ENCODE measurements at regions not wholly inside any gene's neighbourhood (a gene's known extent, or its start where the extent isn't known, plus 50 kb on each side); places are given as distances from the start of the nearest gene placed in this dataset.
"Not testable (repeated sequence)": the region's sequence is repeated elsewhere in the genome, so short reads cannot be mapped to it uniquely, and the experiment has no call there.

- Histone ChIP-seq H3K4ac (ENCODE audit: low read depth, low read length) (no peak overlapping the region), H4K91ac (ENCODE audit: low read depth, low read length) (no peak overlapping the region), H2AK5ac (ENCODE audit: low read length) (no peak overlapping the region), H4K8ac (ENCODE audit: low read depth, low read length) (no peak overlapping the region), H2BK5ac (ENCODE audit: low read depth, low read length, poor library complexity) (no peak overlapping the region), H2BK12ac (ENCODE audit: low read length) (no peak overlapping the region), H3K4me1 (ENCODE audit: control insufficient read depth in 1 of 2, insufficient read depth in 2 of 2, low read length in 2 of 2) (no peaks in the 10 kb centered on the region), H3K9ac (ENCODE audit: low read length) (no peak overlapping the region), H3K14ac (ENCODE audit: low read length) (no peak overlapping the region), H2AFZ (ENCODE audit: insufficient read depth, low read length, poor library complexity) (no peak overlapping the region), H4K12ac (ENCODE audit: low read depth, low read length) (no peak overlapping the region), H3K27ac (ENCODE audit: low read depth, low read length) (no peak overlapping the region), H3K23ac (ENCODE audit: low read length) (no peak overlapping the region), H3K18ac (ENCODE audit: low read length) (no peak overlapping the region), H3K4me3 (ENCODE audit: low read depth, low read length) (no peak overlapping the region), H3K36me3 (ENCODE audit: control insufficient read depth in 1 of 2, insufficient read depth in 2 of 2, low read length in 2 of 2) (no peaks in the 10 kb centered on the region), H3K79me1 (ENCODE audit: low read length) (no peaks in the 10 kb centered on the region), H3K4me2 (ENCODE audit: low read length) (no peak overlapping the region), H2BK120ac (ENCODE audit: insufficient read depth, low read length, poor library complexity) (no peak overlapping the region), H3K9me3 (ENCODE audit: insufficient read depth, low read depth, low read length) (peaks cover 2% of the 10 kb centered on the region), H3K27me3 (ENCODE audit: insufficient read depth, low read length) (no peaks in the 10 kb centered on the region), H3K79me2 (ENCODE audit: control insufficient read depth, insufficient read depth, low read length, poor library complexity) (no peaks in the 10 kb centered on the region)
- WGBS (ENCODE audit: extremely low coverage, insufficient coverage, insufficient read length): no CpG with 5 or more reads among the region's 3 CpGs
- DNase-seq: no peak
Measured at GRCh38 chr2:107751936-107752335, 74.8 kb upstream of the RGPD4 start.

GRCh38 chr2:107753806-107754205 is 72.9 kb upstream of the RGPD4 start:
- not testable (repeated sequence) for H2BK120ac ChIP-seq (ENCODE audit: insufficient read depth, low read length, poor library complexity); H3K27me3 ChIP-seq (ENCODE audit: insufficient read depth, low read length); H3K14ac ChIP-seq (ENCODE audit: low read length); H2BK5ac ChIP-seq (ENCODE audit: low read depth, low read length, poor library complexity); H2AFZ ChIP-seq (ENCODE audit: insufficient read depth, low read length, poor library complexity); H3K9ac ChIP-seq (ENCODE audit: low read length); H3K9me3 ChIP-seq (ENCODE audit: insufficient read depth, low read depth, low read length); H3K36me3 ChIP-seq (ENCODE audit: control insufficient read depth in 1 of 2, insufficient read depth in 2 of 2, low read length in 2 of 2); H3K4ac ChIP-seq (ENCODE audit: low read depth, low read length); H3K4me1 ChIP-seq (ENCODE audit: control insufficient read depth in 1 of 2, insufficient read depth in 2 of 2, low read length in 2 of 2); H3K23ac ChIP-seq (ENCODE audit: low read length); H3K27ac ChIP-seq (ENCODE audit: low read depth, low read length); H2AK5ac ChIP-seq (ENCODE audit: low read length); H4K8ac ChIP-seq (ENCODE audit: low read depth, low read length); H3K4me2 ChIP-seq (ENCODE audit: low read length); H3K79me1 ChIP-seq (ENCODE audit: low read length); H3K4me3 ChIP-seq (ENCODE audit: low read depth, low read length); H2BK12ac ChIP-seq (ENCODE audit: low read length); DNase-seq; H3K18ac ChIP-seq (ENCODE audit: low read length); H4K91ac ChIP-seq (ENCODE audit: low read depth, low read length); H3K79me2 ChIP-seq (ENCODE audit: control insufficient read depth, insufficient read depth, low read length, poor library complexity); H4K12ac ChIP-seq (ENCODE audit: low read depth, low read length)
- WGBS (ENCODE audit: extremely low coverage, insufficient coverage, insufficient read length): no CpG with 5 or more reads among the region's 8 CpGs

GRCh38 chr2:107757223-107757622 is 69.5 kb upstream of the RGPD4 start:
- H2BK5ac ChIP-seq (ENCODE audit: low read depth, low read length, poor library complexity): no peak overlapping the region
- no peak overlapping the region for H3K4ac ChIP-seq (ENCODE audit: low read depth, low read length)
- H3K18ac ChIP-seq (ENCODE audit: low read length): no peak overlapping the region
- no peaks in the 10 kb centered on the region for H3K79me2 ChIP-seq (ENCODE audit: control insufficient read depth, insufficient read depth, low read length, poor library complexity)
- H2BK12ac ChIP-seq (ENCODE audit: low read length): no peak overlapping the region
- WGBS (ENCODE audit: extremely low coverage, insufficient coverage, insufficient read length): 100% methylated on average over 2 of the region's 5 CpGs
- no peaks in the 10 kb centered on the region for H3K27me3 ChIP-seq (ENCODE audit: insufficient read depth, low read length)
- H4K91ac ChIP-seq (ENCODE audit: low read depth, low read length): no peak overlapping the region
- no peak overlapping the region for H3K23ac ChIP-seq (ENCODE audit: low read length)
- no peak overlapping the region for H3K27ac ChIP-seq (ENCODE audit: low read depth, low read length)
- peaks cover 2% of the 10 kb centered on the region for H3K9me3 ChIP-seq (ENCODE audit: insufficient read depth, low read depth, low read length)
- H2BK120ac ChIP-seq (ENCODE audit: insufficient read depth, low read length, poor library complexity): no peak overlapping the region
- no peak overlapping the region for H4K8ac ChIP-seq (ENCODE audit: low read depth, low read length)
- no peak overlapping the region for H2AK5ac ChIP-seq (ENCODE audit: low read length)
- no peak overlapping the region for H4K12ac ChIP-seq (ENCODE audit: low read depth, low read length)
- no peaks in the 10 kb centered on the region for H3K79me1 ChIP-seq (ENCODE audit: low read length)
- no peak for DNase-seq
- H3K4me3 ChIP-seq (ENCODE audit: low read depth, low read length): no peak overlapping the region
- H3K4me2 ChIP-seq (ENCODE audit: low read length): no peak overlapping the region
- no peak overlapping the region for H3K14ac ChIP-seq (ENCODE audit: low read length)
- no peaks in the 10 kb centered on the region for H3K4me1 ChIP-seq (ENCODE audit: control insufficient read depth in 1 of 2, insufficient read depth in 2 of 2, low read length in 2 of 2)
- no peak overlapping the region for H3K9ac ChIP-seq (ENCODE audit: low read length)
- no peaks in the 10 kb centered on the region for H3K36me3 ChIP-seq (ENCODE audit: control insufficient read depth in 1 of 2, insufficient read depth in 2 of 2, low read length in 2 of 2)
- H2AFZ ChIP-seq (ENCODE audit: insufficient read depth, low read length, poor library complexity): no peak overlapping the region

GRCh38 chr2:107760620-107761364 is 65.9 kb upstream of the RGPD4 start:
- Histone ChIP-seq H3K4me2 (ENCODE audit: low read length) (no peak overlapping the region), H3K18ac (ENCODE audit: low read length) (no peak overlapping the region), H2AK5ac (ENCODE audit: low read length) (no peak overlapping the region), H2AFZ (ENCODE audit: insufficient read depth, low read length, poor library complexity) (no peak overlapping the region), H3K9me3 (ENCODE audit: insufficient read depth, low read depth, low read length) (no peaks in the 10 kb centered on the region), H2BK120ac (ENCODE audit: insufficient read depth, low read length, poor library complexity) (no peak overlapping the region), H2BK12ac (ENCODE audit: low read length) (no peak overlapping the region), H3K23ac (ENCODE audit: low read length) (no peak overlapping the region), H4K91ac (ENCODE audit: low read depth, low read length) (no peak overlapping the region), H4K12ac (ENCODE audit: low read depth, low read length) (no peak overlapping the region), H3K4me3 (ENCODE audit: low read depth, low read length) (no peak overlapping the region), H3K4ac (ENCODE audit: low read depth, low read length) (no peak overlapping the region), H3K79me2 (ENCODE audit: control insufficient read depth, insufficient read depth, low read length, poor library complexity) (no peaks in the 10 kb centered on the region), H2BK5ac (ENCODE audit: low read depth, low read length, poor library complexity) (no peak overlapping the region), H3K36me3 (ENCODE audit: control insufficient read depth in 1 of 2, insufficient read depth in 2 of 2, low read length in 2 of 2) (no peaks in the 10 kb centered on the region), H4K8ac (ENCODE audit: low read depth, low read length) (no peak overlapping the region), H3K14ac (ENCODE audit: low read length) (no peak overlapping the region), H3K9ac (ENCODE audit: low read length) (no peak overlapping the region), H3K4me1 (ENCODE audit: control insufficient read depth in 1 of 2, insufficient read depth in 2 of 2, low read length in 2 of 2) (no peaks in the 10 kb centered on the region), H3K79me1 (ENCODE audit: low read length) (no peaks in the 10 kb centered on the region), H3K27me3 (ENCODE audit: insufficient read depth, low read length) (no peaks in the 10 kb centered on the region), H3K27ac (ENCODE audit: low read depth, low read length) (no peak overlapping the region)
- no CpG with 5 or more reads among the region's 5 CpGs for WGBS (ENCODE audit: extremely low coverage, insufficient coverage, insufficient read length)
- DNase-seq: no peak

All from trophoblast cell (in vitro differentiated cells and primary cell).